Muscle layer of duodenum (tissue), 2 donors: ENCODE measurements at regions not wholly inside any gene's neighbourhood (a gene's known extent, or its start where the extent isn't known, plus 50 kb on each side); places are given as distances from the start of the nearest gene placed in this dataset.
"Not testable (repeated sequence)": the region's sequence is repeated elsewhere in the genome, so short reads cannot be mapped to it uniquely, and the experiment has no call there.

Experiments
- H3K27ac ChIP-seq: one replicate; pipeline ENCODE4 v1.7.0; 2013; ENCODE audit warnings: mild to moderate bottlenecking, low read length
- H3K27me3 ChIP-seq: one replicate; pipeline ENCODE4 v1.7.0; 2013; ENCODE audit warnings: low read depth, mild to moderate bottlenecking, control low read depth, low read length
- H3K36me3 ChIP-seq, 2 donors: one replicate each; pipeline ENCODE4 v1.7.0; 2013; ENCODE audit warnings: low read length in 2 of 2, control low read depth in 1 of 2, mild to moderate bottlenecking in 1 of 2; ENCODE audit not compliant: insufficient read depth in 2 of 2, control insufficient read depth in 1 of 2
- H3K4me1 ChIP-seq, 2 donors: one replicate each; pipeline ENCODE4 v1.7.0; 2013; ENCODE audit warnings: low read length in 2 of 2, mild to moderate bottlenecking in 2 of 2, control low read depth in 1 of 2, moderate library complexity in 1 of 2; ENCODE audit not compliant: insufficient read depth in 2 of 2, control insufficient read depth in 1 of 2
- H3K4me3 ChIP-seq, 2 donors: one replicate each; pipeline ENCODE4 v1.7.0; 2013; ENCODE audit warnings: low read length in 2 of 2, low read depth in 1 of 2, mild to moderate bottlenecking in 1 of 2
- H3K9me3 ChIP-seq, 2 donors: one replicate each; pipeline ENCODE4 v1.7.0; 2013; ENCODE audit warnings: low read length in 2 of 2, control low read depth in 1 of 2, mild to moderate bottlenecking in 1 of 2; ENCODE audit not compliant: control insufficient read depth in 1 of 2
- donor health status: healthy.

GRCh38 chr2:221997683-221998082 is 301.1 kb downstream of the PAX3 start:
- Histone ChIP-seq H3K4me1 (no peaks in the 10 kb centered on the region), H3K27ac (no peak overlapping the region), H3K4me3 (no peak overlapping the region), H3K27me3 (no peaks in the 10 kb centered on the region), H3K36me3 (no peaks in the 10 kb centered on the region), H3K9me3 (no peaks in the 10 kb centered on the region)

GRCh38 chr2:221997100-221997499 is 301.7 kb downstream of the PAX3 start:
- no peaks in the 10 kb centered on the region for H3K4me1 ChIP-seq
- no peak overlapping the region for H3K27ac ChIP-seq
- H3K9me3 ChIP-seq: no peaks in the 10 kb centered on the region
- H3K36me3 ChIP-seq: no peaks in the 10 kb centered on the region
- H3K27me3 ChIP-seq: no peaks in the 10 kb centered on the region
- no peak overlapping the region for H3K4me3 ChIP-seq

- Histone ChIP-seq H3K4me3 (no peak overlapping the region), H3K4me1 (no peaks in the 10 kb centered on the region), H3K36me3 (no peaks in the 10 kb centered on the region), H3K27ac (no peak overlapping the region), H3K9me3 (no peaks in the 10 kb centered on the region), H3K27me3 (no peaks in the 10 kb centered on the region)
Measured at GRCh38 chr2:221994926-221995325, 303.9 kb downstream of the PAX3 start.

GRCh38 chr2:221984376-221984775 is 314.4 kb downstream of the PAX3 start:
- H3K9me3 ChIP-seq, H3K27ac ChIP-seq, H3K4me3 ChIP-seq, H3K4me1 ChIP-seq, H3K27me3 ChIP-seq, H3K36me3 ChIP-seq: not testable (repeated sequence)

- no peak overlapping the region for H3K4me3 ChIP-seq
- no peaks in the 10 kb centered on the region for H3K4me1 ChIP-seq
- H3K27ac ChIP-seq: no peak overlapping the region
- H3K27me3 ChIP-seq: no peaks in the 10 kb centered on the region
- no peaks in the 10 kb centered on the region for H3K9me3 ChIP-seq
- no peaks in the 10 kb centered on the region for H3K36me3 ChIP-seq
Measured at GRCh38 chr2:221981912-221982470, 316.8 kb downstream of the PAX3 start.

- no peaks in the 10 kb centered on the region for H3K9me3 ChIP-seq
- no peak overlapping the region for H3K27ac ChIP-seq
- no peaks in the 10 kb centered on the region for H3K36me3 ChIP-seq
- H3K27me3 ChIP-seq: no peaks in the 10 kb centered on the region
- no peak overlapping the region for H3K4me3 ChIP-seq
- H3K4me1 ChIP-seq: no peaks in the 10 kb centered on the region
Measured at GRCh38 chr2:221975151-221975550, 323.6 kb downstream of the PAX3 start.

- no peaks in the 10 kb centered on the region for H3K4me1 ChIP-seq
- no peaks in the 10 kb centered on the region for H3K9me3 ChIP-seq
- H3K36me3 ChIP-seq: no peaks in the 10 kb centered on the region
- H3K4me3 ChIP-seq: no peak overlapping the region
- no peak overlapping the region for H3K27ac ChIP-seq
- H3K27me3 ChIP-seq: no peaks in the 10 kb centered on the region
Measured at GRCh38 chr2:221973902-221974301, 324.9 kb downstream of the PAX3 start.

- H3K36me3 ChIP-seq: no peaks in the 10 kb centered on the region
- no peak overlapping the region for H3K27ac ChIP-seq
- H3K9me3 ChIP-seq: no peaks in the 10 kb centered on the region
- H3K27me3 ChIP-seq: no peaks in the 10 kb centered on the region
- no peaks in the 10 kb centered on the region for H3K4me1 ChIP-seq
- H3K4me3 ChIP-seq: no peak overlapping the region
Measured at GRCh38 chr2:221973502-221973901, 325.3 kb downstream of the PAX3 start.

GRCh38 chr2:221972813-221973478 is 325.9 kb downstream of the PAX3 start:
- no peaks in the 10 kb centered on the region for H3K36me3 ChIP-seq

GRCh38 chr2:221970389-221970788 is 328.4 kb downstream of the PAX3 start:
- Histone ChIP-seq H3K27ac (no peak overlapping the region), H3K4me3 (no peak overlapping the region), H3K36me3 (no peaks in the 10 kb centered on the region), H3K27me3 (no peaks in the 10 kb centered on the region), H3K4me1 (no peaks in the 10 kb centered on the region), H3K9me3 (no peaks in the 10 kb centered on the region)

More at GRCh38 chr2:221972813-221973478, 325.9 kb downstream of the PAX3 start:
- Histone ChIP-seq H3K4me3 (no peak overlapping the region), H3K27me3 (no peaks in the 10 kb centered on the region), H3K4me1 (no peaks in the 10 kb centered on the region), H3K27ac (no peak overlapping the region), H3K9me3 (no peaks in the 10 kb centered on the region)

- Histone ChIP-seq H3K36me3 (no peaks in the 10 kb centered on the region), H3K9me3 (no peaks in the 10 kb centered on the region), H3K4me1 (no peaks in the 10 kb centered on the region), H3K27ac (no peak overlapping the region), H3K27me3 (no peaks in the 10 kb centered on the region), H3K4me3 (no peak overlapping the region)
Measured at GRCh38 chr2:221969830-221970144, 329.0 kb downstream of the PAX3 start.
